B cell (primary cell): ENCODE measurements at regions not wholly inside any gene's neighbourhood (a gene's known extent, or its start where the extent isn't known, plus 50 kb on each side); places are given as distances from the start of the nearest gene placed in this dataset.

ENCODE experiments used
- ATAC-seq: fragments of 200-7000 bp; cut with Tn5 transposase; one replicate; pipeline ENCODE4 v1.10.0; 2021; ENCODE audit warnings: low read depth, mild to moderate bottlenecking, moderate number of reproducible peaks, moderate library complexity
- CTCF ChIA-PET: fragments of 350-600 bp; sonication (Branson Sonifier 250); formaldehyde crosslinking; loops from one replicate; lab custom pipeline; 2021; ENCODE audit warnings: antibody characterized with exemption, inconsistent platforms; lab: Charles Lee
- POLR2A ChIA-PET: fragments of 350-600 bp; sonication (Branson Sonifier 250); formaldehyde crosslinking; loops from one replicate; lab custom pipeline; 2021; ENCODE audit warnings: antibody characterized with exemption; lab: Charles Lee
- DNase-seq: peaks from one replicate; pipeline ENCODE4 v3.0.0; 2013
- H2AFZ ChIP-seq: 2 replicates; pipeline ENCODE4 v1.6.1; 2012; ENCODE audit warnings: mild to moderate bottlenecking, low read depth, low read length; ENCODE audit not compliant: insufficient read depth, poor library complexity, severe bottlenecking
- H3K27ac ChIP-seq, 2 donors: 1 replicate in 1 of 2; 2 replicates in 1 of 2; pipeline ENCODE4 v1.5.1; 2012 to 2013; ENCODE audit warnings: low read length in 2 of 2, mild to moderate bottlenecking in 2 of 2, moderate library complexity in 1 of 2
- H3K27me3 ChIP-seq, 4 experiments: fragments of 200-600 bp in 1 of 4; sonication (generic) in 1 of 4; replicated peaks in 1 of 4; 1 replicate in 2 of 4; 2 replicates in 2 of 4; pipeline versions ENCODE4 v1.6.1 to v1.7.0; 2013 to 2016; ENCODE audit warnings: low read length in 3 of 4, mild to moderate bottlenecking in 2 of 4, mixed read lengths in 1 of 4, moderate library complexity in 1 of 4; ENCODE audit not compliant: insufficient read depth in 4 of 4, control insufficient read depth in 3 of 4; ENCODE audit errors: control extremely low read depth in 1 of 4
- H3K36me3 ChIP-seq, 2 experiments: replicated peaks in 1 of 2; 1 replicate in 1 of 2; 2 replicates in 1 of 2; pipeline versions ENCODE4 v1.6.1 to v1.7.1; 2013; ENCODE audit warnings: low read length in 1 of 2; ENCODE audit not compliant: insufficient read depth in 2 of 2, control insufficient read depth in 1 of 2; ENCODE audit errors: control extremely low read depth in 1 of 2, extremely low read depth in 1 of 2
- H3K4me1 ChIP-seq, 2 donors: fragments of 200-600 bp in 1 of 2; sonication (generic) in 1 of 2; 1 replicate in 1 of 2; 2 replicates in 1 of 2; pipeline versions ENCODE4 v1.5.1 to v1.6.1; 2013 to 2017; ENCODE audit warnings: low read length in 2 of 2; ENCODE audit not compliant: control insufficient read depth in 2 of 2, insufficient read depth in 2 of 2
- H3K4me2 ChIP-seq: replicated peaks from 2 replicates; pipeline ENCODE3; 2012; ENCODE audit warnings: mild to moderate bottlenecking, low read depth, low read length; ENCODE audit not compliant: poor library complexity, severe bottlenecking
- H3K4me3 ChIP-seq, 5 experiments: fragments of 200-600 bp in 1 of 5; sonication (generic) in 1 of 5; 1 replicate in 3 of 5; 2 replicates in 2 of 5; pipeline versions ENCODE4 v1.5.1 to v1.7.0; 2011 to 2016; ENCODE audit warnings: low read length in 4 of 5, mild to moderate bottlenecking in 4 of 5, low read depth in 2 of 5, control low read depth in 1 of 5, moderate library complexity in 1 of 5; ENCODE audit not compliant: insufficient read depth in 1 of 5; ENCODE audit errors: control extremely low read depth in 1 of 5, extremely low read depth in 1 of 5
- H3K79me2 ChIP-seq: fragments of 200-600 bp; sonication (generic); one replicate; pipeline ENCODE4 v1.6.0; 2016; ENCODE audit warnings: low read length; ENCODE audit not compliant: control insufficient read depth, insufficient read depth
- H3K9ac ChIP-seq: fragments of 200-600 bp; sonication (generic); 2 replicates; pipeline ENCODE4 v1.6.1; 2017; ENCODE audit warnings: mild to moderate bottlenecking, low read length, moderate library complexity
- H3K9me3 ChIP-seq, 3 donors: one replicate each; pipeline versions ENCODE4 v1.6.1 to v1.7.1; 2013; ENCODE audit warnings: low read length in 2 of 3; ENCODE audit not compliant: control insufficient read depth in 2 of 3, insufficient read depth in 1 of 3; ENCODE audit errors: control extremely low read depth in 1 of 3
- H4K20me1 ChIP-seq: 2 replicates; pipeline ENCODE4 v1.6.0; 2012; ENCODE audit warnings: mild to moderate bottlenecking, low read length; ENCODE audit not compliant: insufficient read depth, control insufficient read depth, poor library complexity, severe bottlenecking
- H3K27ac Mint-ChIP-seq: one replicate; pipeline ENCODE4 v1.8.0; 2021; ENCODE audit warnings: mixed read lengths
- H3K27me3 Mint-ChIP-seq: one replicate; pipeline ENCODE4 v1.8.0; 2021; ENCODE audit warnings: mixed read lengths
- H3K4me1 Mint-ChIP-seq: one replicate; pipeline ENCODE4 v1.8.0; 2021; ENCODE audit warnings: mixed read lengths
- H3K4me3 Mint-ChIP-seq: one replicate; pipeline ENCODE4 v1.8.0; 2021; ENCODE audit warnings: mixed read lengths
- H3K9me3 Mint-ChIP-seq: one replicate; pipeline ENCODE4 v1.8.0; 2022; ENCODE audit warnings: mixed read lengths; ENCODE audit not compliant: insufficient read depth
- CTCF ChIP-seq: fragments of 200-600 bp; IDR thresholded peaks from one replicate; pipeline ENCODE4 v1.8.0; 2022; ENCODE audit warnings: antibody characterized with exemption, mild to moderate bottlenecking
- EZH2 ChIP-seq: IDR thresholded peaks from 2 replicates; pipeline ENCODE4 v1.6.1; 2012; ENCODE audit warnings: borderline replicate concordance, low read depth, mild to moderate bottlenecking, moderate library complexity, low read length; ENCODE audit not compliant: insufficient read depth, poor library complexity, severe bottlenecking
- WGBS: methylation state at CpG from one replicate; pipeline ENCODE4 v1.1.5; 2013; ENCODE audit warnings: missing lambda C conversion rate; ENCODE audit not compliant: insufficient coverage; 5-methylcytosine and 5-hydroxymethylcytosine counted together
- intact Hi-C: fragments of 100-400 bp; cut with micrococcal nuclease; formaldehyde crosslinking; loops from one replicate; pipeline ENCODE4 v1.10.0; 2022

GRCh38 chr16:79505344-79505743 lies 95.2 kb downstream of the MAF start:
- CTCF ChIA-PET, result no interaction called here
- Histone ChIP-seq H3K4me3 (no peak overlapping the region), H3K9me3 (no peaks in the 10 kb centered on the region), H3K27me3 (peaks cover 0 to 4% (median 0%) of the 10 kb centered on the region in 4 experiments), H3K27ac (no peak overlapping the region), H3K9ac (no peak overlapping the region), H3K79me2 (no peaks in the 10 kb centered on the region), H3K4me1 (no peaks in the 10 kb centered on the region), H2AFZ (no peak overlapping the region), H4K20me1 (no peaks in the 10 kb centered on the region), H3K4me2 (no peak overlapping the region), H3K36me3 (no peaks in the 10 kb centered on the region)
- TF ChIP-seq EZH2, result no peak
- TF ChIP-seq CTCF, result no peak
- DNase-seq (no peak), ATAC-seq (no peak)
- no peak overlapping the region for H3K27ac Mint-ChIP-seq
- 90% methylated on average over 7 of the region's 9 CpGs for WGBS
- POLR2A ChIA-PET, result no interaction called here
- H3K4me3 Mint-ChIP-seq, result no peak overlapping the region
- no peaks in the 10 kb centered on the region for H3K4me1 Mint-ChIP-seq
- intact Hi-C loops, result no loop called here
- H3K27me3 Mint-ChIP-seq, result peaks cover 4% of the 10 kb centered on the region
- no peaks in the 10 kb centered on the region for H3K9me3 Mint-ChIP-seq

- H3K79me2 ChIP-seq, result no peaks in the 10 kb centered on the region
- H3K9me3 ChIP-seq, result no peaks in the 10 kb centered on the region
- Mint-ChIP-seq H3K27ac (no peak overlapping the region), H3K27me3 (peaks cover 4% of the 10 kb centered on the region), H3K4me3 (no peak overlapping the region), H3K9me3 (no peaks in the 10 kb centered on the region), H3K4me1 (no peaks in the 10 kb centered on the region)
- H3K27ac ChIP-seq, result no peak overlapping the region
- POLR2A ChIA-PET, result no interaction called here
- no peak overlapping the region for H3K9ac ChIP-seq
- intact Hi-C loops, result no loop called here
- no peak overlapping the region for H3K4me3 ChIP-seq
- H3K4me2 ChIP-seq, result no peak overlapping the region
- CTCF ChIA-PET, result no interaction called here
- peaks cover 0 to 4% (median 0%) of the 10 kb centered on the region in 4 experiments for H3K27me3 ChIP-seq
- no peaks in the 10 kb centered on the region for H3K36me3 ChIP-seq
- no peaks in the 10 kb centered on the region for H4K20me1 ChIP-seq
- H2AFZ ChIP-seq, result no peak overlapping the region
- no peaks in the 10 kb centered on the region for H3K4me1 ChIP-seq
- no CpG with 5 or more reads among the region's 2 CpGs for WGBS
- TF ChIP-seq EZH2 (no peak), CTCF (no peak)
- DNase-seq (no peak), ATAC-seq (no peak)
These were observed 97.0 kb downstream of the MAF start for GRCh38 chr16:79503511-79503910.
